ENCODE measurements at regions not wholly inside any gene's neighbourhood (a gene's known extent, or its start where the extent isn't known, plus 50 kb on each side); places are given as distances from the start of the nearest gene placed in this dataset.
A peak's percentile ranks its signal among the peaks of the same experiment; 100 is the strongest.

GRCh38 chr5:118561971-118562370 lies 426.4 kb downstream of the DTWD2 start:
- in situ Hi-C loops (cut with HindIII; ENCODE audit: low pct_ligation_motif_present, low pct_unique_long_range_greater_than_20kb, low sequenced_read_pairs) = no loop called here
- no peak for DNase-seq

DNA sequence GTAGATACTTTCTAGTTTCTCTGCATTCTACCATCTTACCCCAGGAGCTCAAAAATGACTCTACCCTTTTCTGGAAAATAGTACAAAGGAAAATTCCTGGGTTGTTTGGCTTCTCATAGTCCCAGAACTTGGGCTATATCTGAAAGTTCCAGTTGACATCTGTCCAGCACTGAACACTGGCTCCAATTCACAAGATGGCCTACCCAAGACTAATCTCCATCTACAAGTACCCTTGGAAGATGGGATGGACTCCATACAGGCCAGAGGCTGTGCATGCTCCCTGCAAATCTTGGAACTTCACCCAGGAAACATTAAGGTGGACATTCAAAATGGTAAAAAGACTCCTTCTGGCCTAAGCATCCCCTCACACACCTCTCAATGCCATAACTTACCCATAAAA lies 427.1 kb downstream of the DTWD2 start:
- in situ Hi-C loops (cut with HindIII; ENCODE audit: low pct_ligation_motif_present, low pct_unique_long_range_greater_than_20kb, low sequenced_read_pairs) = no loop called here
- DNase-seq = no peak

GRCh38 chr5:118558871-118559270 lies 429.5 kb downstream of the DTWD2 start:
- DNase-seq = no peak
- in situ Hi-C loops (cut with HindIII; ENCODE audit: low pct_ligation_motif_present, low pct_unique_long_range_greater_than_20kb, low sequenced_read_pairs) = no loop called here

DNA sequence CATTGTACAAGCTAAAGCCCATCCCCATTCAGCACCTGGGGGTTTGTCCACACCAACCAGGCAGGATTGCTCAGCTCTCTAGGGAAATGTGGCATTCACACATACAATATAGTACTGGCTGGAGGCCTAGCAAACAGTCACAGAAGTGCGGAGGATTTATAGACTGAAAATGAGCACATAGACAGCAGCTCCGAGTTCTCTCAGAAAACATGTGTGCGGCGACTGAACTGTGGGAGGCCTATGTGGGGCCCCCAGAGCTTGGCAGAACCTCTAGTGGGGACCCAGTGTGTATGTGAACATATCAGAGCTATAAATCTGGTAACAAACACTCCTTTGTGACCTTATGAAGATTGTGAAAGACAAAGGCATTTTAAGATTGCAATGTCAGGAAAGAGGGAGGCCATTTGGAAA lies 431.1 kb downstream of the DTWD2 start:
- no peak for DNase-seq
- in situ Hi-C loops (cut with HindIII; ENCODE audit: low pct_ligation_motif_present, low pct_unique_long_range_greater_than_20kb, low sequenced_read_pairs) = no loop called here

- in situ Hi-C loops (cut with HindIII; ENCODE audit: low pct_ligation_motif_present, low pct_unique_long_range_greater_than_20kb, low sequenced_read_pairs) = no loop called here
- DNase-seq = no peak
Observed at GRCh38 chr5:118556792-118557191, 431.6 kb downstream of the DTWD2 start.

GRCh38 chr5:118555727-118556126 lies 432.6 kb downstream of the DTWD2 start:
- no peak for DNase-seq
- in situ Hi-C loops (cut with HindIII; ENCODE audit: low pct_ligation_motif_present, low pct_unique_long_range_greater_than_20kb, low sequenced_read_pairs) = no loop called here

DNA sequence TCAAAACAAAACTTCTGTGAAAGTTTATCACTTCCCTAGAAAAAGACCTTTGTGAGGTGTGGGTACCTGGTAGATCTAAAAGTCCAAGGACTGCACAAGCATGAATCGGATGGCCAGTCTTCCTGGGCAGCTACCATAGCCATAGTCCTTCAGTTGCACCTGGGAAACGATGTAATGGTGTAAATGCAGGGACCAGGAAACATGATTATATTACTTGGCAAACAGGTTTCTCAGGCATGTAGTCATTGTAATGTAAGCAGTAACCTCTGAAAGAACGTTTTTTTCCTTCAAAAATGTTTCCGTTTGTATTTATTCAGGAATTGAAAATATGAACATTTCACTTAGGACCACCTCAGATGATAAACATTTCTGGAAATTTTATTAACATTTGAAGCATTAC lies 433.4 kb downstream of the DTWD2 start:
- in situ Hi-C loops (cut with HindIII; ENCODE audit: low pct_ligation_motif_present, low pct_unique_long_range_greater_than_20kb, low sequenced_read_pairs) = no loop called here
- no peak for DNase-seq

DNA sequence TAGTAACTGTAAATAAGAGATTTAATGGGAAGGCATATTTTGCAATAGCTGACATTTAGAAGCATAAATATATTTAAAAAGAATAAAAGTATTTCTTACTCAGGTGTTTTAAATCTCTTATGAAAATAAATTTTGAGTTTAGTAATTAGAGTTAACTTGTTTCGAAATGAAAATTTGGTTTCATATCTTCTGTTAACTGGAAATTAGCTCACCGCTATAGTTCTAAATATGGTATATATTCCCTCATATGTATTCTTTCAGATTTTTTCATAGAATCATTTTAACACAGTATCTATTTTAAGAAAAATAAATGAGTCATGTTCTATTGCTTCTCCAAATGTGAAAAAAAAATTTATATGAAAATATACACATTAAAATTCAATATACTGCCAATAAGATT lies 434.1 kb downstream of the DTWD2 start:
- in situ Hi-C loops (cut with HindIII; ENCODE audit: low pct_ligation_motif_present, low pct_unique_long_range_greater_than_20kb, low sequenced_read_pairs) = no loop called here
- DNase-seq = no peak

DNA sequence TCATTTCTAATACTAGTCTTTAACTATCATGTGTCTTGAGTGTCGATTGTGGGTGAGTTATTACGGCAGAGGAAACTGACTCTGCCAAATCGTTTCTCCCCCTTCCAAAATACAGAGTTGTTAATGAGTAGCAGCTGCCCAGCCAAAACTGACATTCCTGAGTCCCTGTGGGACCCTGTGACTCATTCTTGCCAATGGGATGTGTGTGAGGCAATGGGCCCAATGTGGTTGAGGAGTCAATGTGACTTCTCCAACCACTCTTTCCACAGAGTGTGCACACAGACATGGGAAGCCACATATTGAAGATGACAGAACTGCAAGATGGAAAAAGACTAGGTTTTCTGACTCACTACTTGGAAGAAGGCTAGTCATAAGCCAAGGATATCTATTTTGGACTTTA lies 434.7 kb downstream of the DTWD2 start:
- in situ Hi-C loops (cut with HindIII; ENCODE audit: low pct_ligation_motif_present, low pct_unique_long_range_greater_than_20kb, low sequenced_read_pairs) = no loop called here
- peak; percentile 86 for DNase-seq

- in situ Hi-C loops (cut with HindIII; ENCODE audit: low pct_ligation_motif_present, low pct_unique_long_range_greater_than_20kb, low sequenced_read_pairs) = no loop called here
Observed at GRCh38 chr5:118552731-118553360, 435.5 kb downstream of the DTWD2 start.

GRCh38 chr5:118552146-118552545 lies 436.2 kb downstream of the DTWD2 start:
- in situ Hi-C loops (cut with HindIII; ENCODE audit: low pct_ligation_motif_present, low pct_unique_long_range_greater_than_20kb, low sequenced_read_pairs) = no loop called here
- DNase-seq = no peak

More at GRCh38 chr5:118552731-118553360, 435.5 kb downstream of the DTWD2 start:
- no peak for DNase-seq

- no peak for DNase-seq
- in situ Hi-C loops (cut with HindIII; ENCODE audit: low pct_ligation_motif_present, low pct_unique_long_range_greater_than_20kb, low sequenced_read_pairs) = no loop called here
Observed at GRCh38 chr5:118551716-118552115, 436.6 kb downstream of the DTWD2 start.

DNA sequence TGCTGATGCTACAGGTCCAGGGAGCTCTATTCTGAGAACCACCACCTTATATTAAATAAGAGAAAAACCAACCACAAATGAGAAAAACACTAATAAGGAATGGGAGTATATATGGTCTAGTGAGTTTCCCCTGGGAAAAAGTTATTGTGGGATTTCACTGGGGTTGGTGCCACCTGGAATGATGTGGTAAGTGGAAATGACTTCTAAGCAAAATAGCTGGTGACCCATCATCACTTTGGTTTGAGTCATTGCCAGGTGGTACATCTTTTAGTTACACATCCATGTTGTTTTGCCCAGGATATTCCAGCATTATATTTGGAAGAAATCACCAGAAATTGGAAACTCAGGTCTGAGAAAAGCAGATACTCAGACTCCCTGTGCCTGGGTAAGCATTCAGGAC lies 437.3 kb downstream of the DTWD2 start:
- DNase-seq = peak; percentile 43
- in situ Hi-C loops (cut with HindIII; ENCODE audit: low pct_ligation_motif_present, low pct_unique_long_range_greater_than_20kb, low sequenced_read_pairs) = no loop called here

GRCh38 chr5:118548761-118549720 lies 439.3 kb downstream of the DTWD2 start:
- in situ Hi-C loops (cut with HindIII; ENCODE audit: low pct_ligation_motif_present, low pct_unique_long_range_greater_than_20kb, low sequenced_read_pairs) = no loop called here
- peak; percentile 12 for DNase-seq

DNA sequence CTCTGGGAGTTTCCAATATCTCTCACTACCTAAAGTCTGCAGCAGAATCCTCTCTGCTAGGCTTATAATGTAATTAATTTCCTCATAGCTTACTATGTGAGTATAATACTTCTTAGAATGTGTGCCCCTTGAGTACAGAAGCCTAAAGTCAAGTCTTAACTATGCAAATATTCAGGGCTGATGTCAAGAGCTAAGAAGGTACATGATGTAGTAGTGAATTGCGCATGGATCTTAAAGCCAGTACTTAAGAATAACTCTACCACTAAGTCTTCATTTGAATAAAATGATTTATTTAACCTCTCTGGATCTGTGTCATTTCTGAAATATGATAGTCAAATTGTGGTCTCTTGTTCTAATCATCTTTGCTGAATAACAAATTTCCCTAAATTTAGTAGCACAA lies 442.9 kb downstream of the DTWD2 start:
- DNase-seq = no peak
- in situ Hi-C loops (cut with HindIII; ENCODE audit: low pct_ligation_motif_present, low pct_unique_long_range_greater_than_20kb, low sequenced_read_pairs) = no loop called here

GRCh38 chr5:118544887-118545449 lies 443.4 kb downstream of the DTWD2 start:
- DNase-seq = no peak
- in situ Hi-C loops (cut with HindIII; ENCODE audit: low pct_ligation_motif_present, low pct_unique_long_range_greater_than_20kb, low sequenced_read_pairs) = no loop called here

DNA sequence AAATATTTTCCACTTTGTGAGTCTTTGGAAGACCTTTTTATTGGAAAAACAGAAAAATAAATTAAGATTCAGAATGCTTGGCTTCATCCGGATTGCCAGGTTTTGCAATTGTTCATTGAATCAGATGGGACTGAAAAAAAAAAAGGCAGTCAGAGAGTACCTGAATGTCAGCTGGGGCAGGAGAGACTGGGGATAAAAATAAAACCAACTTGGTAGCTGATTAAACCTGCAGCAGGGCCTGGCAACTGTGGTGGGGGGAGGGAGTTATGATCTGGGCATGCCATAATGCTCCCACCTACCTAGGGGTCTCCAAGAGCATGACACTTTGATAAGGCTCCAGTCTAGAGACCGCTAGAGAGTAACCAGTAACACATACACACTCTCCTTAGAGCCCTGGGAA lies 454.4 kb downstream of the DTWD2 start:
- no peak for DNase-seq
- in situ Hi-C loops (cut with HindIII; ENCODE audit: low pct_ligation_motif_present, low pct_unique_long_range_greater_than_20kb, low sequenced_read_pairs) = no loop called here

DNA sequence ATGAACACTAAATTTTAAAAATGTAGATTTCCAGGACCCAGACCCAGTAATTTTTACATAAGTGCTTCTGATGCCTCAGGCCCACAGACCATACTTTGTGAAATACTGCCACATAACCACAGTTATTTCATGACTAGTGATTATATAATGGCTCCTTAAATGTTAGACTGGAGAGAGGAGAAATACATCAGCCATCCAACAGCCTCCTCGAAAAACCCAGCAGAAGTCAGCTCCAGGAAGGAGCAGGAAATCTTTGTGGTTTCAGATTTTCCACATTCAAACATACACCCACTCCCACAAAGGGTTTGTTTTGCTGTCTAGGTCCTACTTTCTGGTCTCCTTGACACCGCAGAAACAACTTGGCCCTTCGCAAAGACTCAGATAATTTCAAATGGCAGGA lies 455.2 kb downstream of the DTWD2 start:
- DNase-seq = no peak
- in situ Hi-C loops (cut with HindIII; ENCODE audit: low pct_ligation_motif_present, low pct_unique_long_range_greater_than_20kb, low sequenced_read_pairs) = no loop called here

- in situ Hi-C loops (cut with HindIII; ENCODE audit: low pct_ligation_motif_present, low pct_unique_long_range_greater_than_20kb, low sequenced_read_pairs) = no loop called here
- no peak for DNase-seq
Observed at GRCh38 chr5:118531276-118531675, 457.1 kb downstream of the DTWD2 start.
